ENCODE measurements at regions not wholly inside any gene's neighbourhood (a gene's known extent, or its start where the extent isn't known, plus 50 kb on each side); places are given as distances from the start of the nearest gene placed in this dataset.
"Not testable (repeated sequence)": the region's sequence is repeated elsewhere in the genome, so short reads cannot be mapped to it uniquely, and the experiment has no call there.

- not testable (repeated sequence) for H3K9me3 Mint-ChIP-seq; DNase-seq (ENCODE audit: low spot score); H3K4me3 Mint-ChIP-seq; H3K27me3 Mint-ChIP-seq (ENCODE audit: low read depth); H3K4me1 Mint-ChIP-seq (ENCODE audit: low read depth); H3K27ac Mint-ChIP-seq
- peaks cover 42% of the 10 kb centered on the region for H3K36me3 Mint-ChIP-seq (ENCODE audit: low read depth)
Observed at GRCh38 chr7:128596336-128597128, 75.6 kb upstream of the GARIN1A start.

GRCh38 chr7:128598946-128599345 is 73.1 kb upstream of the GARIN1A start:
- H3K27ac Mint-ChIP-seq; H3K27me3 Mint-ChIP-seq (ENCODE audit: low read depth); H3K4me1 Mint-ChIP-seq (ENCODE audit: low read depth); DNase-seq (ENCODE audit: low spot score); H3K4me3 Mint-ChIP-seq; H3K9me3 Mint-ChIP-seq: not testable (repeated sequence)
- H3K36me3 Mint-ChIP-seq (ENCODE audit: low read depth): peaks cover 36% of the 10 kb centered on the region

- Mint-ChIP-seq H3K4me3 (peak overlapping the region; percentile 93), H3K27ac (peak overlapping the region; percentile 91), H3K36me3 (ENCODE audit: low read depth) (peaks cover 10% of the 10 kb centered on the region)
- H3K4me1 Mint-ChIP-seq (ENCODE audit: low read depth); H3K27me3 Mint-ChIP-seq (ENCODE audit: low read depth); H3K9me3 Mint-ChIP-seq: not testable (repeated sequence)
- DNase-seq (ENCODE audit: low spot score): peak; percentile 32
Observed at GRCh38 chr7:128608678-128609421, 63.2 kb upstream of the GARIN1A start.

- not testable (repeated sequence) for H3K9me3 Mint-ChIP-seq; H3K27ac Mint-ChIP-seq; H3K27me3 Mint-ChIP-seq (ENCODE audit: low read depth); H3K4me1 Mint-ChIP-seq (ENCODE audit: low read depth); H3K4me3 Mint-ChIP-seq; DNase-seq (ENCODE audit: low spot score)
- H3K36me3 Mint-ChIP-seq (ENCODE audit: low read depth): peaks cover 13% of the 10 kb centered on the region
Observed at GRCh38 chr7:128613366-128613765, 58.7 kb upstream of the GARIN1A start.

- not testable (repeated sequence) for H3K9me3 Mint-ChIP-seq; H3K27me3 Mint-ChIP-seq (ENCODE audit: low read depth); H3K4me3 Mint-ChIP-seq; H3K4me1 Mint-ChIP-seq (ENCODE audit: low read depth); DNase-seq (ENCODE audit: low spot score); H3K27ac Mint-ChIP-seq
- peaks cover 12% of the 10 kb centered on the region for H3K36me3 Mint-ChIP-seq (ENCODE audit: low read depth)
Observed at GRCh38 chr7:128614812-128615211, 57.3 kb upstream of the GARIN1A start.

- peaks cover 16% of the 10 kb centered on the region for H3K36me3 Mint-ChIP-seq (ENCODE audit: low read depth)
- not testable (repeated sequence) for H3K9me3 Mint-ChIP-seq; DNase-seq (ENCODE audit: low spot score); H3K4me3 Mint-ChIP-seq; H3K4me1 Mint-ChIP-seq (ENCODE audit: low read depth); H3K27me3 Mint-ChIP-seq (ENCODE audit: low read depth); H3K27ac Mint-ChIP-seq
Observed at GRCh38 chr7:128616799-128617198, 55.3 kb upstream of the GARIN1A start.
